Adrenal gland (tissue), 9 donors: ENCODE measurements at regions not wholly inside any gene's neighbourhood (a gene's known extent, or its start where the extent isn't known, plus 50 kb on each side); places are given as distances from the start of the nearest gene placed in this dataset.

Source experiments
- DNase-seq, 7 donors: peaks; one replicate each; pipeline ENCODE4 v3.0.0-alpha.2; 2019 to 2020
- H3K27ac ChIP-seq, 5 donors: fragments of 200-600 bp; sonication (generic) in 4 of 5; 1 replicate in 3 of 5; 2 replicates in 2 of 5; pipeline versions ENCODE4 v1.5.1 to v1.8.0; 2016 to 2020; ENCODE audit warnings: mild to moderate bottlenecking in 1 of 5
- H3K27me3 ChIP-seq: fragments of 200-600 bp; 2 replicates; pipeline ENCODE4 v1.8.0; 2021
- H3K36me3 ChIP-seq, 2 donors: fragments of 200-600 bp; replicated peaks in 1 of 2; 1 replicate in 1 of 2; 2 replicates in 1 of 2; pipeline versions ENCODE4 v1.5.1 to v1.8.0; 2018 to 2022
- H3K4me1 ChIP-seq, 2 donors: fragments of 200-600 bp; replicated peaks in 1 of 2; 1 replicate in 1 of 2; 2 replicates in 1 of 2; pipeline versions ENCODE4 v1.5.1 to v1.8.0; 2018 to 2021
- H3K4me3 ChIP-seq, 4 donors: fragments of 200-600 bp; sonication (generic) in 3 of 4; one replicate each; pipeline ENCODE4 v1.5.1; 2016 to 2018
- H3K9me3 ChIP-seq, 3 donors: fragments of 200-600 bp; sonication (generic) in 1 of 3; replicated peaks in 1 of 3; 1 replicate in 2 of 3; 2 replicates in 1 of 3; pipeline versions ENCODE4 v1.5.1 to v1.8.0; 2016 to 2021
- CTCF ChIP-seq, 6 experiments: fragments of 450-650 bp in 4 of 6; fragments of 200-600 bp in 2 of 6; sonication (generic) in 1 of 6; IDR thresholded peaks; 1 replicate in 5 of 6; 2 replicates in 1 of 6; pipeline versions ENCODE4 v1.5.1 to v1.8.0; 2016 to 2021; ENCODE audit warnings: antibody characterized with exemption in 6 of 6, mild to moderate bottlenecking in 2 of 6, moderate library complexity in 1 of 6
- POLR2A ChIP-seq, 2 donors: fragments of 450-650 bp; IDR thresholded peaks; one replicate each; pipeline ENCODE4 v1.6.1; 2017; ENCODE audit warnings: antibody characterized with exemption in 2 of 2, mild to moderate bottlenecking in 2 of 2, moderate library complexity in 1 of 2
- WGBS, 4 donors: extraction: QIAGEN DNeasy Blood & Tissue Kit in 2 of 4; methylation state at CpG; one replicate each; pipeline versions ENCODE4 v1.1.5 to v1.1.7; 2013 to 2017; 5-methylcytosine and 5-hydroxymethylcytosine counted together
- intact Hi-C, 2 donors: fragments of 100-400 bp; cut with DNase I; formaldehyde crosslinking; loops; one replicate each; pipeline versions ENCODE4 v1.14.1 to v1.15.0; 2022 to 2023
- donor health status: healthy with polysubstance abuse.
- donor health status: Bipolar disorder and iron deficiency.
- donor health status: DM: yes; HTN: yes; CAD: no.
- donor health status: DM: no; HTN: no; CAD: no.
- donor health status: DM: no; HTN: no; CAD: no.

GRCh38 chr7:16207321-16207720 is 214.0 kb downstream of the CRPPA start:
- no peak overlapping the region for H3K4me3 ChIP-seq
- H3K27ac ChIP-seq: no peak overlapping the region
- no peaks in the 10 kb centered on the region for H3K36me3 ChIP-seq
- no peak for DNase-seq
- TF ChIP-seq POLR2A (IDR thresholded peaks at IDR 0.05) (no peak), CTCF (IDR thresholded peaks at IDR 0.05) (no peak)
- 81 to 89% (median 85%) methylated on average over 2 of the region's 2 CpGs for WGBS, 4 donors
- intact Hi-C loops: no loop called here
- peaks cover 0 to 6% of the 10 kb centered on the region in 2 donors for H3K4me1 ChIP-seq
- H3K9me3 ChIP-seq: no peaks in the 10 kb centered on the region
- H3K27me3 ChIP-seq: no peaks in the 10 kb centered on the region

- H3K4me1 ChIP-seq: peaks cover 0 to 8% of the 10 kb centered on the region in 2 donors
- no peak overlapping the region for H3K27ac ChIP-seq
- H3K4me3 ChIP-seq: no peak overlapping the region
- intact Hi-C loops: no loop called here
- no peaks in the 10 kb centered on the region for H3K27me3 ChIP-seq
- no peaks in the 10 kb centered on the region for H3K36me3 ChIP-seq
- no peak for DNase-seq
- TF ChIP-seq POLR2A (IDR thresholded peaks at IDR 0.05): no peak
- TF ChIP-seq CTCF (IDR thresholded peaks at IDR 0.05): no peak
- 82 to 93% (median 88%) methylated on average over 2 of the region's 2 CpGs for WGBS, 4 donors
- no peaks in the 10 kb centered on the region for H3K9me3 ChIP-seq
These were observed 215.9 kb downstream of the CRPPA start for GRCh38 chr7:16205466-16205865.

- DNase-seq: no peak
These were observed 216.4 kb downstream of the CRPPA start for GRCh38 chr7:16204953-16205352.

DNA sequence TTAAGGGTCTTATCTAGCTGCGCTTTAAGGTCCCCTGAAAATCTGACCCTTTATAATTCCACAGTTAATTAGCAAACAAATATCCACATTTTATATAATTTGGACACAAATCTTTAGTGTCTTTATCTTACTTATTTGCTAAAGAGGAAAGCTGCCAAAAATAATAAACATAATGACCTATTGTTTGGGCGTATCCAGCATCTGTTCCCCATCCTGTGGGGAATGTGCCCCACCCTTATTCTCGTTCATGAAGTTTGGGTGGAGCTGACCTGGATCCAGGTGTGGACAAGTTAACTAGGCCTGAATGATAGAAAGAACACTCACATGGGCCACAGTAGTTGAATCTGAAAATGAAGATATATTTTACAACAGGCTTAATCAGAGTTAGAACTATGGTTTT is 218.3 kb downstream of the CRPPA start:
- Histone ChIP-seq H3K27me3 (no peaks in the 10 kb centered on the region), H3K9me3 (no peaks in the 10 kb centered on the region), H3K4me1 (peaks cover 0 to 8% of the 10 kb centered on the region in 2 donors), H3K4me3 (no peak overlapping the region), H3K36me3 (no peaks in the 10 kb centered on the region), H3K27ac (no peak overlapping the region)
- TF ChIP-seq POLR2A (IDR thresholded peaks at IDR 0.05) (no peak), CTCF (IDR thresholded peaks at IDR 0.05) (no peak)
- intact Hi-C loops: no loop called here
- 68 to 75% (median 71%) methylated on average over 3 of the region's 3 CpGs for WGBS, 4 donors
- no peak for DNase-seq

More at GRCh38 chr7:16204953-16205352, 216.4 kb downstream of the CRPPA start:
- intact Hi-C loops: no loop called here
- Histone ChIP-seq H3K27me3 (no peaks in the 10 kb centered on the region), H3K9me3 (no peaks in the 10 kb centered on the region), H3K4me1 (peaks cover 0 to 8% of the 10 kb centered on the region in 2 donors), H3K36me3 (no peaks in the 10 kb centered on the region), H3K4me3 (no peak overlapping the region), H3K27ac (no peak overlapping the region)
- 54 to 65% (median 60%) methylated on average over 2 of the region's 2 CpGs for WGBS, 4 donors
- TF ChIP-seq POLR2A (IDR thresholded peaks at IDR 0.05): no peak
- TF ChIP-seq CTCF (IDR thresholded peaks at IDR 0.05): no peak
